ENCODE measurements at regions not wholly inside any gene's neighbourhood (a gene's known extent, or its start where the extent isn't known, plus 50 kb on each side); places are given as distances from the start of the nearest gene placed in this dataset.

DNA sequence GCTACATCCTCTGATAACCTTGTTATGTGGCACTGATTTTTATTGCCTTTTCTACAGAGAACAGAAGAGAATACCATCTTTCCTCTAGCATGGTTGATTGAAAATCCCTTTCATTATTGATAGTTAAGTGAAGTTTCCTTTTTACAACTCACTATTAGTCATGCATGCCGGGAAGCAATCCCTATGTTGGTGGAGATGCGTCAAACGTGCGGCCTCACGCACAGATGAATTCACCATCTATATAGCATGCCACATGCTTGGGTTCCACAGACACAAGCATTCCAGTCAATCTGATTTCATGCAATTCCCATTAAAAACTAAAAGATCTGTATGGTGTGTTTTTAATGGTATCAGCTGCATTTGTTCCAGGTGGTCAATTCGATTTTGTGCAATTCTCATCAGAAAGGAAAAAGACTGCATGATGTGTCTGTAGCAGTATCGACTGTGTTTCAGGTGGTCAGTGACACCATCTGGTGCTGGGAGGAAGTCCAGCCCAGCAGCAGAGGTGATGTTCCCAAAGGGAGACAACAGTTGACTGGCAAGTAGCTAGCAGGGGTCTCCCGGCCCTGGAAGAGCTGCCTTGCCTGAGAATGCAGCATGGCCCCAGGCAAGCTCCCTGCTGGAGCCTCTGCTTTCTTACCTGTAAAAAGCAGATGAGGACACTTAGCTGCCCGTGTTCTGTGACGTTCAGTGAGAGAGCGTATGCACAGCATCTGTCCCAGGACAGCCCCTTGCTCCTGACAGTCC is 151.3 kb upstream of the NCK2 start:
- TF ChIP-seq ZNF274 (IDR thresholded peaks at IDR 0.05; ENCODE audit: low read length) (no peak), ZNF274 (tag by site-specific recombination; IDR thresholded peaks at IDR 0.05; ENCODE audit: borderline replicate concordance) (no peak), ZNF19 (tag by site-specific recombination; IDR thresholded peaks at IDR 0.05; ENCODE audit: low read depth) (no peak)
- TF ChIP-seq, protein P1, sequence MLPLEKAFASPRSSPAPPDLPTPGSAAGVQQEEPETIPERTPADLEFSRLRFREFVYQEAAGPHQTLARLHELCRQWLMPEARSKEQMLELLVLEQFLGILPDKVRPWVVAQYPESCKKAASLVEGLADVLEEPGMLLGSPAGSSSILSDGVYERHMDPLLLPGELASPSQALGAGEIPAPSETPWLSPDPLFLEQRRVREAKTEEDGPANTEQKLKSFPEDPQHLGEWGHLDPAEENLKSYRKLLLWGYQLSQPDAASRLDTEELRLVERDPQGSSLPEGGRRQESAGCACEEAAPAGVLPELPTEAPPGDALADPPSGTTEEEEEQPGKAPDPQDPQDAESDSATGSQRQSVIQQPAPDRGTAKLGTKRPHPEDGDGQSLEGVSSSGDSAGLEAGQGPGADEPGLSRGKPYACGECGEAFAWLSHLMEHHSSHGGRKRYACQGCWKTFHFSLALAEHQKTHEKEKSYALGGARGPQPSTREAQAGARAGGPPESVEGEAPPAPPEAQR (tag by site-specific recombination; IDR thresholded peaks at IDR 0.05), result no peak
